GM12801 (cell line): ENCODE measurements at regions not wholly inside any gene's neighbourhood (a gene's known extent, or its start where the extent isn't known, plus 50 kb on each side); places are given as distances from the start of the nearest gene placed in this dataset.

Experiments
- TF ChIP-seq, protein P1 (sequence below): IDR thresholded peaks from one replicate; pipeline ENCODE4 v1.5.1; 2011; ENCODE audit warnings: control low read depth; ENCODE audit not compliant: insufficient read length; ENCODE audit errors: extremely low read depth

DNA sequence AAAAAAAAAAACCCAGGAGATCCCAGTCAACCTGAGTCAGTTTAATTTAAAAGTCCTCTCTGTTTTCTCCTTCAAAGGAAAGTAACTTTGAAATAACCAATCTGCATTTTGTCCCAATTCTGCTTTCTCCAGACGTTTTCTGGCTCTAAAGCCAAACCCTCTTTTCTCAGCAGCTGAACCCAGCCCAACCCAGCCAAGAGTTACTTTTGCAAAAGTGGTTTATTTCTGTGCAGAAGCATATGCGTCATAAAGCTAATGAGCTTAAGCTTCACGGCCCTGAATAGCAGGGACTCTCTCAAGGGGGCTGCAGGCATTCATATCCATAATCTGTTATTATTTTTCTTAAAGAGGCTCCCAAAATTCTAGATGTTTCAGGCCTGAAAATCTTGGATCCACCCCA lies 176.6 kb downstream of the GALC start:
- TF ChIP-seq, protein P1, sequence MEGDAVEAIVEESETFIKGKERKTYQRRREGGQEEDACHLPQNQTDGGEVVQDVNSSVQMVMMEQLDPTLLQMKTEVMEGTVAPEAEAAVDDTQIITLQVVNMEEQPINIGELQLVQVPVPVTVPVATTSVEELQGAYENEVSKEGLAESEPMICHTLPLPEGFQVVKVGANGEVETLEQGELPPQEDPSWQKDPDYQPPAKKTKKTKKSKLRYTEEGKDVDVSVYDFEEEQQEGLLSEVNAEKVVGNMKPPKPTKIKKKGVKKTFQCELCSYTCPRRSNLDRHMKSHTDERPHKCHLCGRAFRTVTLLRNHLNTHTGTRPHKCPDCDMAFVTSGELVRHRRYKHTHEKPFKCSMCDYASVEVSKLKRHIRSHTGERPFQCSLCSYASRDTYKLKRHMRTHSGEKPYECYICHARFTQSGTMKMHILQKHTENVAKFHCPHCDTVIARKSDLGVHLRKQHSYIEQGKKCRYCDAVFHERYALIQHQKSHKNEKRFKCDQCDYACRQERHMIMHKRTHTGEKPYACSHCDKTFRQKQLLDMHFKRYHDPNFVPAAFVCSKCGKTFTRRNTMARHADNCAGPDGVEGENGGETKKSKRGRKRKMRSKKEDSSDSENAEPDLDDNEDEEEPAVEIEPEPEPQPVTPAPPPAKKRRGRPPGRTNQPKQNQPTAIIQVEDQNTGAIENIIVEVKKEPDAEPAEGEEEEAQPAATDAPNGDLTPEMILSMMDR: no peak

DNA sequence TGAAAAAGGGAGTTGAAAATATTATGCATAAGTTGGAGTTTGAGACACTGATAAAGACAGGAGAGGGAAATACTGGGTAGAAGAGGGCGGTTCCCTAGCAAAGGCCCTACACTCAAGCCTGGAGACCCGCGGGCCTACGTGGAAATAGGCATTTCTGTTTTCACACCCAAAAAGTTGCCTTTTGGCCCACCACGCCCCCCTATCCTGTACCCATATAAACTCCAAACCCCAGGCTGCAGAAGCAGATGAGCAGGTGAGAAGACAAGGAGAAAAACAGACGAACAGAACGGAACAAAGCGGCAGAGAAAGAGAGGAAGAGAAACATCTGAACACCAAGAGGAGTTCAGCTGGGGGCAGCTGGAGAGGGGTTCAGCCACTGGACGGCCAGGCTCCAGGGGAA lies 177.9 kb downstream of the GALC start:
- TF ChIP-seq, protein P1: no peak

DNA sequence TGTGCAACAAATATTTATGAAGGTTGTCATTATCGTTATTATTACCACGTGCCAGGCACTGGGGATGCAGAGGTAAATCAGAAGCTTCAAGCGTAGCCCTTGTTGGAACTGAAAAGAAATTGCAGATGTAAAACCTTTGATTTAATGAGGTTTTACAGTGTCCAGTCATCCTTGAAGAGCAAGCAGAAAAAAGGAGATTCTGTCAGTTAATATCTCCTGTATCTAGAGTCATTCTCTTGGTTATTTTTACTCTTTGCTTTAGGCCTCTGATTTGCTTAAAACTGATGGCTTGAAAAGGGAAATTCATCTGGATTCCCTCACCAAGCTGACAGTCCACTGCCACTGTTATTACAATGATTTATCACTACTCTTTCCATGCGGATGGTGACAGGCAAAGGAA lies 179.3 kb downstream of the GALC start:
- TF ChIP-seq, protein P1: no peak

DNA sequence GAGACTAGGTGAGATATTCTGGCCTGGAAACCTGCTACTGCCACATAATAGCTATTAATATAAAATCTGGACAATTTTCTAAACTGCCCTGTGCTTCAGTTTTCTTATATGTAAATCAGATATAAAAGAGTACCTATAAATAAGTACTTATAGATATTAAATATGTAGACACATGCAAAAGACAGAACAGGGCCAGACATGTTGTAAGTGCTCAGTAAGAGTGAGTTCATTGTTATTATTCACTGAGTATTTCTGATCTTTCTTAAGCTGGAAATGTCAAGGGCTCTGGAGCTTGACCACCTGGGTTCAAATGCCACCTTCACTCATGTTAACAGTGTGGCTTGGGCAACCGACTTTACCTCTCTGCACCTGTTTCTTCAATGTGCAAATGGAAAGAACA lies 179.8 kb downstream of the GALC start:
- TF ChIP-seq, protein P1: no peak

DNA sequence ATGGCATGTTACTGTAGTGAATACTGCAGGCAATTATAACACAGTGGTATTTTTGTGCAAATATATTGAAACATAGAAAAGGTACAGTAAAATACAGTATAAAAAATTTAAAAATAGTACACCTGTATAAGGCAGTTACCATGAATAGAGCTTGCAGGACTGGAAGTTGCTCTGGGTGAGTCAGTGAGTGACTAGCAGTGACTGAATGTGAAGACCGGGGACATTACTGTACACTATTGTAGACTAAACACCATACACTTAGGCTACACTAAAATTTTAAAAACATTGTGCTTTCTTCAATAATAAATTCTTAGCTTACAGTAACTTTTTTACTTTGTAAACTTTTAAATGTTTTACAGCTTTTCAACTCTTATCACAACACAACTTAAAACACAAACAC lies 181.7 kb downstream of the GALC start:
- TF ChIP-seq, protein P1: no peak

DNA sequence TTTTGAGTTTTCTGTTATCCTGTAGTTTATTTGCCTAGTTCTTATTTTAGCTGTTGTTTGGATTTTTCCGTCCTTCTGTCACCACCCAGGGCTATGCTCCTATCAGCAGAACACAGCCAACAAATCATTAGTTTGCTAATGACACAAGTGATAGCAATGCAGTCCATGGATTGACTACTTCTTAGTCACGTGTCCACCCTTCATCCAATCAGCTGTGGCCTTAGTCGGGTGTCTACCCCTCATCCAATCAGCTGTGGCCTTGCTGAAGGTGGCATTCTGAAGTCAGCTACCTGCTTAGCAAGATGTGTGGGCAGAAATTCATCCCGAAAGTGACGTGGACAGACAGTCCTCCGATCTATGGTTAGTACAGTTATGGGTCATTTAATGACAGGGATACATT lies 182.3 kb downstream of the GALC start:
- TF ChIP-seq, protein P1: no peak

DNA sequence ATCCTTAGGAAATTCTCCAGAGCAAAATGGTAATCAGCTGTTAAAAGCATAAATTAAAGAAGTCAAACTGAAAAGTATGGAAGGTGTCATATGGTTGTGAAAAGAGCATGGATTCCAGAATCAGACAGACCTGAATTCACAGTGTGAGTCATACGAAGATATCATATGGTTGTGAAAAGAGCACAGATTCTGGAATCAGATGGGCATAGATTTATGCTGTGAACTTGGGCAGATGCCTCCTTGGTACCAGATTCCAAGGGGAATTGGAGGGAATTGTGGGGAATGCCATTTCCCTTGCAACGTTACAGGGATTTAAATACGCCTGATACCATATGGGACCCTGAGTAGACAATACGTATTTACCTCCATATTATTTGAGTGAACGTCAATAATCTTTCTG lies 183.7 kb downstream of the GALC start:
- TF ChIP-seq, protein P1: no peak

DNA sequence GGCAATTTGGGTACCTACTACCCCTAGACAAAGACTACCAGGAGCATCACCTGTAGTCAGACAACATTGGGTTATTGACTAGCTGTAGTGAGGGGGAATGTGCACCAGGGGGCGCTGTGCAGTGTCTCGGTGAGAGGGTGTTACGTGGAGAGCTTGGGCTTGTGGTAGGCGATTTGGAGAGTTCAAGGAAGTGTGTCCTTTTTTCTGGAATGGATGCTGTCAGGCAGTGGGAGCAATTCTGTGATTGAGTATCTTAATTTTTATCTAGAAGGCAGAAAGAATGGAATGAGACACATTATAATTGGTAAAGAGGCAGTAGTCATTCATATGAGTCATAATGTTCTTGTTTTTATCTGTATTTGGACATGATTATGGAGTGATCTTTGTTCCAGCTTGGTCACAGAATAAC lies 187.7 kb downstream of the GALC start:
- TF ChIP-seq, protein P1: no peak
